Amniotic epithelial cell (primary cell): ENCODE measurements at regions not wholly inside any gene's neighbourhood (a gene's known extent, or its start where the extent isn't known, plus 50 kb on each side); places are given as distances from the start of the nearest gene placed in this dataset.
"Not testable (repeated sequence)": the region's sequence is repeated elsewhere in the genome, so short reads cannot be mapped to it uniquely, and the experiment has no call there.

Experiments
- DNase-seq: peaks from one replicate; pipeline ENCODE4 v3.0.0-alpha.2; 2010; ENCODE audit warnings: low read depth

- DNase-seq: no peak
Observed at GRCh38 chr4:14364953-14365536, 637.2 kb upstream of the CPEB2 start.

DNA sequence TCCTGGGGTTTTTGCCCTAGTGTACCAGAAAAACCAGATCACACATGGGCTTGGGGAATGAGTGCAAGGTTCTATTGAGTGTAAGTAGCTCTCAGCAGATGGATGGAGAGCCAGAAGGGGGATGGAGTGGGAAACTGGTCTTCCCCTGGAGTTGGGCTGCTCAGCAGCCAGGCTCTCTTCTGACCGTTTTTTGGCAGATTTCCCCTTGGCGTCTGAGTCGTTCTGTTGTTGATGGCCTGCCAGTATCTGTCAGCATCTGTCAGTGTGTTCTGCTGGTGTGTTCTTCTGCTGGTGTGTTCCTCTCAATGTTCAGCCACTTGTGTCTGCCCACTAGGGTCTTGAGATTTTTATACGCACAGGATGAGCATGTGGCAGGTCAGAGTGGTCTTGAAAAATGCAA is 633.9 kb upstream of the CPEB2 start:
- no peak for DNase-seq

DNA sequence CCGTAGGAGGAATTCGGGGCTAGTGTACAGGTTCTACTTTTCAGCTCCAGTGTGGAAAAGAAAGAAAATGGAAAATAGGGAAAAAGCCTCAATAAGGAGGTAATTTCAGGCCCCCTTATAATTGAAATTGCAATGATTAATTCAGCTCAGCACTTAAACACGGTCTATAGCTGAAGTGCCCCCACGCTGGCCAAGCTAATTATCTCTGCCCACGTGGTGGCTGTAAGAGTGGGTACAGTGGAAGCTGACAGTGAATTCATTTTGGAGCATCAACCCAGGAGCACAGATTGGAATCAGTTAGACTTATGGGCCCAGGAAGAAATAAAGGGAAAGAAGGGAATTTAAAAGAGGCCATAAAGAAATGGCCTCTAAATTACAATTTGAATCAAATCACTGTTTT is 631.1 kb upstream of the CPEB2 start:
- no peak for DNase-seq

- DNase-seq: peak; percentile 3
Observed at GRCh38 chr4:14375816-14376215, 626.5 kb upstream of the CPEB2 start.

DNA sequence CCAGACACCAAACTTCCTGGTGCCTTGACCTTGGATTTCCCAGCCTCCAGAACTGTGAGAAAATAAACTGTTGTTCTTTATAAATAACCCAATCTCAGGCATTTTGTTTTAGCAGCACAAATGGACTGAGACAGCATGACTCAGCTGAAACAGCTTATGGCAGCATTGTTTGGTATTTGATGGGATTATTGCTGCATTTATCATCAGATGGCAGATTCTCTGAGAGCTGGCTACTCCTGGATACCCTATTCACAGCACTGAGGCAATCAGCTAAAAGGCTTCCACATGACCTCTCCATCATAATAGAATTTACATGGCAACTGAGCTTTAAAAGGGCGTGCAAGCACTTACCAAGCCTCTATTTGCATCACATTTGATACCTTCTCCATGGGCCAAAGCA is 623.1 kb upstream of the CPEB2 start:
- peak; percentile 0 for DNase-seq

DNA sequence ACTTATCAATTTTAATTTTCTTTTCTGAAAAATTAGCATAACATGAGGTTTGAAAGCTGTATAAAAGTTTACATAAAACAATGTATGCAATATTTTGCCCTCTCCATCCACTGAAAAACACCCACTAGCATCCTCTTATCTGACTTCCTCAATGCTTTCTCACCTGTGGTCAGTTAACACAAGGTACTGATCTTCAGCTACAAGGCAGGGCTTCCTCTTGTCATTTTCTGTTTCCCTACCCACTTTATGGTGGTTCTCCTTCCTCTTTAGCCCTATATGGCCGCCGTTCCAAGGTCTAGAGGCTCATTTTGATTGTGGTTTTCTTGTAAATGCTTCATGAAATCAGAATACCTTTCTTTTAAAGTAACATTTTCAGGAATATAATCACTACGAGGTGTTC is 618.6 kb upstream of the CPEB2 start:
- no peak for DNase-seq

DNA sequence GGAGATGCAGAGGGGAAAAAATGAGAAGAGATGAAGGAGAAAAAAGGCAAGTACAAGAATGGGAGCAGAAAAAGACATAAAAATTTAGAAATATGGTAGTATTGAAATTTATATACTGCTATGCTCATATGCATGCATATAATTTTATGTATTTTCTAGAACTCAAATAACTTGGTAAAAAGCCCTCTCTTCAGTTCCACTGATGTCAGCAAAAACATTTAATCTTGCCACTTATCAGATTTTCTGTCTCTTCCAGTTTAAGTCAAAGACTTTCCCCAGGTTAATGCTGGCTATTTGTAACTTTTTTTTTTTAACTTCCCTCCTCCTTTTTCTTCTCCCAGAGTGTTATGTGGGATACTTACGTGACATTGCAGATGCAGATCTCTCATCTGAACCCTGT is 617.5 kb upstream of the CPEB2 start:
- DNase-seq: no peak

- no peak for DNase-seq
Observed at GRCh38 chr4:14386196-14386595, 616.1 kb upstream of the CPEB2 start.

- no peak for DNase-seq
Observed at GRCh38 chr4:14387647-14388046, 614.6 kb upstream of the CPEB2 start.

GRCh38 chr4:14392378-14392777 is 609.9 kb upstream of the CPEB2 start:
- no peak for DNase-seq

GRCh38 chr4:14396183-14396582 is 606.1 kb upstream of the CPEB2 start:
- no peak for DNase-seq

DNA sequence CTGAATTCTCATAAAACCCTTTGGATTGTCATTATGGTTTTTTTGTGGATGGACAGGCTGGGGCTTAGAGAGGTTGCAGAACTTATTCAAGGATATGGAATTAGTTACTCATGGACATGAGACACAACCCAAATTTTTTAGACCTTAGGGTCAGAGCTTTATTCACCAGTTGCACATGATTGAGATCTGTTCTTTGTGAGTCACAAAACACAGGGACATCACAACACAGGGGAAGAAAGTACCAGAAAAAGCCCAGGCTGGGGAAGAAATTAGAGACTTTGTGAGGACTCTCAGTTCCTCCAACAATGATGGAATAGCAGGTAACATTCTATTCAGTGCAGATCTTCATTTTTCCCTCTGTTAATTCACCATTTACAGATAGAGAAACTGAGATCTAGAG is 602.4 kb upstream of the CPEB2 start:
- no peak for DNase-seq

GRCh38 chr4:14400307-14400706 is 602.0 kb upstream of the CPEB2 start:
- no peak for DNase-seq

GRCh38 chr4:14403132-14403531 is 599.1 kb upstream of the CPEB2 start:
- DNase-seq: no peak

DNA sequence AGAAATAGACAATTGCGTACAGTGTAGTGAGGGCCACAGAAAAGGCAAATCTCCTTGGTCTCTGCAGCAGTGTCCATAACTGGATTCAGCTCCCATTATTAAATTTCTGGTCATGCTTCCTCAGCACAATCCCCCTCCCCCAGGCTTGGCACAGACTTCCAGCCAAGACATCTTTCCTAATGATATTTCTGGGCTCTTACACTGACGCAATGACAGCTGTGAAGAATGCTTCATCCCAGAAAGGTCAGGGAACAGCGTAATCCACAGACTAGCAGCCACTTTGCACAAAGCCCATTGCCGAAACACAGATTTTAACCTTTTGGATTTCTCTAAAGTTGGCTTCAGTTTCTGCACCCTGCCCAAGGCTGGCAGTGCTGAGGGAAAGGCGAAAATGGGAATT is 597.6 kb upstream of the CPEB2 start:
- no peak for DNase-seq

DNA sequence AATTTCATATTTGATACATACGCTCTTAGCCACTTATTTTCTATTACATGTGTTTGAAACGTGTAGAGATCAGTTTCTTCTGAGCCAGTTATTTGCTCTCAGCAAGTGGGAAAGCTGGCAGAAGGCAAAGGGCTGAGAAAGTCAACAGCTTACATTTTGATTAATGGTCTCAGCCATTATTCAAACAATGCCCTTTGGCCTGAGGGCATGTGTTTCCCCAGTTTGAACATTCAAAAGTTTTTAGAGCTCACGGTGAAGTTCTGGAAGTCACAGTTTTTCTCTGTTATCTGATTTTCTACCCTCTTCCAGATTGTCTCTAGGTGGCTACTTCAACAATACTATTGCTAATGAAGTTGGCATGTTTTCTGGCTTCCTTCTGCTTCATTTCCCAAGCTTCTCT is 591.8 kb upstream of the CPEB2 start:
- DNase-seq: no peak

GRCh38 chr4:14415146-14415545 is 587.1 kb upstream of the CPEB2 start:
- DNase-seq: peak; percentile 32

DNA sequence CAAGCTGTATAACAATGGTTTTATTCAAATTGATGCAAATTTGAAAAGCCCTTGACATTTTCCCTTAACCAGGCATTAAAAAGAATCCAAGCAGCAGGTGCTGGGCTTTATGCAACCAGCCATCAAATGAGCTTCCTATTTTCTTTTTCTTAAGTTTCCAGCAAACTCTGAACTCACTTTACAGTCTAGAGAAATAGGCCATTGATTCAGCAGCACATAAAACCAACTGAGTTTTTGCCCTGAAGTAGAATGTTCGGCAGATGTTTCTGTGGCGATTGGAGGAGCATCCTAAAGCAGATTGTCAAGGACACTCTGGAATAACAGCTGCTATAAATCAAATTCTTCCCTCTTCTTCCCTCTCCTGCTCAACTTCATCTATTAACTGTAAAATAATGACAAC is 582.8 kb upstream of the CPEB2 start:
- no peak for DNase-seq

DNA sequence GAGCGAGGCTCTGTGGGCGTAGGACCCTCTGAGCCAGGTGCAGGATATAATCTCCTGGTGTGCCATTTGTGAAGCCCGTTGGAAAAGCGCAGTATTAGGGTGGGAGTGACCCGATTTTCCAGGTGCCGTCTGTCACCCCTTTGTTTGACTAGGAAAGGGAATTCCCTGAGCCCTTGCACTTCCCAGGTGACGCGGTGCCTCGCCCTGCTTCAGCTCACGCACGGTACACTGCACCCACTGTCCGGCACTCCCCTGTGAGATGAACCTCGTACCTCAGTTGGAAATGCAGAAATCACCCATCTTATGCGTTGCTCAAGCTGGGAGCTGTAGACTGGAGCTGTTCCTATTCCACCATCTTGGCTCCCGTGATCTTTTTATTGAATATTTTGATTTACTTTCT is 576.0 kb upstream of the CPEB2 start:
- DNase-seq: not testable (repeated sequence)

DNA sequence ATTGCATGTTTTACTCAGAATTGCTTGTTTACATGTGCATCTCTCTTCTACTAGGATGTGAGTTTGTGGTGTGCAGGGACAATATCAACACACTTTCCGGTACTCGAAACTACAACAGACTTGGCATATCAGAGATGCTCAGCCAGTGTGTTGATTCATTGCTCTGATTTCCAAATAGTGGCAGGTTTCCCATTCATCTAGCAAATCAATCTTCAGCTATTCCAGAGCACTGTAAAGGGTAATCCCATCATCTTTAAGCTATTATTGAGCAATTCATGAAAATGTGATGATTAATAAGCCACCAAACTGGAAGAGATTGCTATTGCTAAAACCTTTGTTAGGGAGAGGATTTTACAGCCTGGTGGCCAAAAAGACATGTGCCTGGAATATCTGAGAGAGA is 574.2 kb upstream of the CPEB2 start:
- no peak for DNase-seq

GRCh38 chr4:14431155-14432134 is 570.8 kb upstream of the CPEB2 start:
- DNase-seq: no peak

DNA sequence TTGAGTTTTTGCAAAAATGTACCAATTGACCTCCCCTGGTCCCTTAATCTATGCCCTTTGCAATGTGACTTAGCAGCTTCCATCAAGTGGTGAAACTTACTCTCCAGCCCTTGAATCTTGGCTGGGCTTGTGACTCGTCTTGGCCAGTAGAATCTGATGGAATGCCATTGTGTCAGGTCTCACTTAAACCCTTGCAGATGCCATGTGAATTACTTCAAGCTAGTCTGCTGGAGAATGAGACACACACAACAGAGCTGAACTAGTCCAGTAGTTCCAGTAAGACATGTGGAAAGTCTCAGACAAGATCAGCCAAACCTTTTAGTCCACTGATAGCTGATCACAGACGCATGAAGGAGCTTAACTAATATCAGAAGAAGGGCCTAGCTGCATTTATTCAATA is 567.8 kb upstream of the CPEB2 start:
- DNase-seq: no peak

DNA sequence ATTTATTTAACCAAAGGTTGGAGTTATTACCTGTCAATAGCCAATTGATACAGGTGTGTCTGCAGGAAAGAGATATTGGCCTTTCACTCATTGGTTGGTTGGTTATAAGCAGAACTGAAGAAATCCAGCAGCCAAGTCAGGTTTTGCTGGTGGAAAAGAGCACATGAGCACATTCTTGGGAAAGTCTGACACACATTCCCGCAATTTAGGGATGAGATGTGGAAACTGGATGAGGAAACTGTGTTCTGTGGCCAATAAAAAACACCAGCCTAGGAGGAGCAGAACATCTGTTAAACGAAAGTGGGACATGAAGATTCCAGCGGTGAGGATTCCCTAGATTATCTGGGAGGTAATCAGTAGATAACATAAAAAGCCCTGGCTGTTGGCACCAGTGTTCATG is 567.4 kb upstream of the CPEB2 start:
- DNase-seq: peak; percentile 44

DNA sequence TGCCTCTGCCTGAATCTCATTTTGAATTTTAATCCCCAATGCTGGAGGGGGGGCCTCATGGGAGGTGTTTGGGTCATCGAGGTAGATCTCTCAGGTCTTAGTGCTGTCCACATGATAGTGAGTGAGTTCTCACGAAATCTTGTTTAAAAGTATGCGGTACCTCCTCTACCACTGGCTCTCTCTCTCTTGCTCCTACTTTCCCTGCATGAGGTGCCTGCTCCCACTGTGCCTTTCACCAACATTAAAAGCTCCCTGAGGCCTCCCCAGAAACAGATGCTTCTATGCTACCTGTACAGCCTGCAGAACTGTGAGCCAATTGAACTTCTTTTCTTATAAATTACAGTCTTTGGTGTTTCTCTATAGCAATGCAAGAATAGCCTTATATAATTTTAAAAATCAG is 560.7 kb upstream of the CPEB2 start:
- no peak for DNase-seq
